GM23338 (cell line): ENCODE measurements at regions not wholly inside any gene's neighbourhood (a gene's known extent, or its start where the extent isn't known, plus 50 kb on each side); places are given as distances from the start of the nearest gene placed in this dataset.

Experiments
- CREB1 ChIP-seq: fragments of 250-450 bp; sonication (Bioruptor Pico); IDR thresholded peaks from 2 replicates; pipeline ENCODE4 v1.5.0; 2020; ENCODE audit warnings: low read depth, mild to moderate bottlenecking, moderate library complexity
- EZH2 ChIP-seq: fragments of 200-600 bp; sonication (generic); IDR thresholded peaks from one replicate; pipeline ENCODE4 v1.8.0; 2017; ENCODE audit warnings: antibody characterized with exemption, mild to moderate bottlenecking, low read depth; ENCODE audit not compliant: unreplicated experiment
- EZH2phosphoT487 ChIP-seq: fragments of 200-600 bp; sonication (generic); IDR thresholded peaks from one replicate; pipeline ENCODE4 v1.8.1; 2018; ENCODE audit warnings: antibody characterized with exemption; ENCODE audit not compliant: unreplicated experiment
- POLR2AphosphoS5 ChIP-seq: IDR thresholded peaks from 2 replicates; pipeline ENCODE4 v1.6.1; 2016; ENCODE audit warnings: antibody characterized with exemption, low read depth
- REST ChIP-seq: IDR thresholded peaks from one replicate; pipeline ENCODE4 v1.6.1; 2018; ENCODE audit warnings: antibody characterized with exemption; ENCODE audit not compliant: unreplicated experiment
- STAT1 ChIP-seq: IDR thresholded peaks from one replicate; pipeline ENCODE4 v1.6.1; 2016; ENCODE audit warnings: antibody characterized with exemption; ENCODE audit not compliant: unreplicated experiment
- TF ChIP-seq, protein P1 (sequence below), 2 experiments: fragments of 200-600 bp in 1 of 2; sonication (generic) in 1 of 2; conservative IDR thresholded peaks; 2 replicates each; pipeline versions ENCODE4 v1.5.1 to v1.6.1; 2016 to 2017; ENCODE audit warnings: antibody characterized with exemption in 2 of 2, low read depth in 2 of 2, mild to moderate bottlenecking in 2 of 2, moderate library complexity in 1 of 2

DNA sequence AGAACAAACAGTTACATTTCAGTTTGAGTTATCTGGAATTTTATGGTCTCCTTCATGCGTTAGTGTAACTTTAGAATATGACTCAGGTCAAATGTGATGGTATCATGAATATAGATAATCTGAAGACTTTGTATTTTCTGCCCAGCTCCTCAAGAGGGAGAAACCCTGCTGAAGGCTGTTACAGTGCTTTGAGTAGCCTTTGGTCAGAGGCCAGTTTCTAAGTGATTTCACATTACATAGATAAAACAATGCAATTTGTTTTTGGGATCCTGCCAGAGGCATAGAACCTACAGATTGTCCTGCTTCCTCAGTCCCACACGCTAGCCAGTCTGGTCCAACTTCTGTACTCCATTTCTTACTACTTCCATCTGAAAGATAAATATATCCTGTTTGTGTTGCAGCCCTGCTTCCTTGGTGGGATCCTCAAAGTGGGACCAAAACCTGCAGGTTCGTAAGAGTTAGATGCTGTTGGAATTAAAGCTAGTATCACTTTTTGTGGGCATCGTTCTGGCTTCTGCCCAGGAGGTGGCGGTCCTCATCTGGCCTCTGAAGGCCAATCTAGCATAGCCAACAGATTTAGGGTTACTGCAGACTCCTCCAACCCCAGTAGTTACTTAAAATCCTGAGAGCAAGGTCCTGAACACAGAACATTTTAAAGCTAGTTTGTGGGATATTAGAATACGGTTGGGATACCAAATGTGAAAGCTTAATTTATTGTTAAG lies 645.8 kb upstream of the USP24 start:
- TF ChIP-seq, protein P1, sequence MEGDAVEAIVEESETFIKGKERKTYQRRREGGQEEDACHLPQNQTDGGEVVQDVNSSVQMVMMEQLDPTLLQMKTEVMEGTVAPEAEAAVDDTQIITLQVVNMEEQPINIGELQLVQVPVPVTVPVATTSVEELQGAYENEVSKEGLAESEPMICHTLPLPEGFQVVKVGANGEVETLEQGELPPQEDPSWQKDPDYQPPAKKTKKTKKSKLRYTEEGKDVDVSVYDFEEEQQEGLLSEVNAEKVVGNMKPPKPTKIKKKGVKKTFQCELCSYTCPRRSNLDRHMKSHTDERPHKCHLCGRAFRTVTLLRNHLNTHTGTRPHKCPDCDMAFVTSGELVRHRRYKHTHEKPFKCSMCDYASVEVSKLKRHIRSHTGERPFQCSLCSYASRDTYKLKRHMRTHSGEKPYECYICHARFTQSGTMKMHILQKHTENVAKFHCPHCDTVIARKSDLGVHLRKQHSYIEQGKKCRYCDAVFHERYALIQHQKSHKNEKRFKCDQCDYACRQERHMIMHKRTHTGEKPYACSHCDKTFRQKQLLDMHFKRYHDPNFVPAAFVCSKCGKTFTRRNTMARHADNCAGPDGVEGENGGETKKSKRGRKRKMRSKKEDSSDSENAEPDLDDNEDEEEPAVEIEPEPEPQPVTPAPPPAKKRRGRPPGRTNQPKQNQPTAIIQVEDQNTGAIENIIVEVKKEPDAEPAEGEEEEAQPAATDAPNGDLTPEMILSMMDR (conservative IDR thresholded peaks at IDR 0.05; ENCODE audit: low read depth in 2 of 2), result peak; percentile 56 to 74
- TF ChIP-seq EZH2 (no peak), REST (no peak), EZH2phosphoT487 (no peak), POLR2AphosphoS5 (no peak), CREB1 (CRISPR knock-in tag) (no peak), STAT1 (no peak)
